ENCODE measurements at regions not wholly inside any gene's neighbourhood (a gene's known extent, or its start where the extent isn't known, plus 50 kb on each side); places are given as distances from the start of the nearest gene placed in this dataset.
"Not testable (repeated sequence)": the region's sequence is repeated elsewhere in the genome, so short reads cannot be mapped to it uniquely, and the experiment has no call there.

DNA sequence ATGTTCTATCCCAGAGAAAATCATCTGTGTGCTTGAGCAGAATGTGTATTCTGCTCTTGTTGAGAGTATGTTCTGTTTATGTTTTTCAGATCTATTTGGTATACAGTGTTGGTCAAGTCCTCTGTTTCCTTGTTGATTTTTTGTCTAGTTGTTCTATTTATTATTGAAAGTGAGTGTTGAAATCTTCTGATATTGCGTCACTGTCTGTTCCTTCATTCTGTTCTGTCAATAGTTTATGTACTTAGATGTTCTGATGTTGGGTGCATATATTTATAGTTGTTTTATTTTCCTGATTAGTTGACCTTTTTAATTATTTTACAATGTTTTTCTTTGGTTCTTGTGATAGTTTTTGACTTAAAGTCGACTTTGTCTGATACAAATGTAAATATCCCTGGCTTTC is 458.7 kb upstream of the HSF2 start:
- intact Hi-C loops (cut with DNase I), result no loop called here
- Histone ChIP-seq H3K36me3 (no peaks in the 10 kb centered on the region), H3K4me1 (ENCODE audit: insufficient read depth) (no peaks in the 10 kb centered on the region), H3K27ac (no peak overlapping the region), H3K4me3 (no peak overlapping the region), H3K27me3 (no peaks in the 10 kb centered on the region), H3K9me3 (no peaks in the 10 kb centered on the region)
- no peak for TF ChIP-seq POLR2A (IDR thresholded peaks at IDR 0.05)
- TF ChIP-seq, protein P1, sequence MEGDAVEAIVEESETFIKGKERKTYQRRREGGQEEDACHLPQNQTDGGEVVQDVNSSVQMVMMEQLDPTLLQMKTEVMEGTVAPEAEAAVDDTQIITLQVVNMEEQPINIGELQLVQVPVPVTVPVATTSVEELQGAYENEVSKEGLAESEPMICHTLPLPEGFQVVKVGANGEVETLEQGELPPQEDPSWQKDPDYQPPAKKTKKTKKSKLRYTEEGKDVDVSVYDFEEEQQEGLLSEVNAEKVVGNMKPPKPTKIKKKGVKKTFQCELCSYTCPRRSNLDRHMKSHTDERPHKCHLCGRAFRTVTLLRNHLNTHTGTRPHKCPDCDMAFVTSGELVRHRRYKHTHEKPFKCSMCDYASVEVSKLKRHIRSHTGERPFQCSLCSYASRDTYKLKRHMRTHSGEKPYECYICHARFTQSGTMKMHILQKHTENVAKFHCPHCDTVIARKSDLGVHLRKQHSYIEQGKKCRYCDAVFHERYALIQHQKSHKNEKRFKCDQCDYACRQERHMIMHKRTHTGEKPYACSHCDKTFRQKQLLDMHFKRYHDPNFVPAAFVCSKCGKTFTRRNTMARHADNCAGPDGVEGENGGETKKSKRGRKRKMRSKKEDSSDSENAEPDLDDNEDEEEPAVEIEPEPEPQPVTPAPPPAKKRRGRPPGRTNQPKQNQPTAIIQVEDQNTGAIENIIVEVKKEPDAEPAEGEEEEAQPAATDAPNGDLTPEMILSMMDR (IDR thresholded peaks at IDR 0.05), result no peak
- TF ChIP-seq EP300 (IDR thresholded peaks at IDR 0.05), result no peak
- DNase-seq, result no peak
- 76 to 91% (median 86%) methylated on average over 2 of the region's 2 CpGs for WGBS, 3 donors

DNA sequence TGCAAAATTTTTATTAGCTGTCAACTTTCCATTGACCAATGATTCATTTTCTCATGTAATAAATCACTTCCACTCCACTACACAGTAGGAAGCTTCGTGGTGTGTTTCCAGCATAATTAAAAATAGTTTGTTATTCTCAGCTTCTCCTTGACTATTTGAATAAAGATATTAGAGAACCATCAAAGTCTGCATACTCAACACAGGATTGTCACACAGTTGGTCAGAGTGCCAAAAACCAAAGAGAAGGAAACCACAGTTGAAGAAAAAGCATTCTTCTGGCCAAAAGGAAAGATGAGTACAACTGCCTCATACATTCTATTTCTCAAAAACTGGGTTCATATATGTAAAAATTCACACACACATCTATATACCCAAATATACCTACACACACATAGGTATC is 455.1 kb upstream of the HSF2 start:
- 41 to 58% (median 53%) methylated on average over 1 of the region's 1 CpG for WGBS, 3 donors

DNA sequence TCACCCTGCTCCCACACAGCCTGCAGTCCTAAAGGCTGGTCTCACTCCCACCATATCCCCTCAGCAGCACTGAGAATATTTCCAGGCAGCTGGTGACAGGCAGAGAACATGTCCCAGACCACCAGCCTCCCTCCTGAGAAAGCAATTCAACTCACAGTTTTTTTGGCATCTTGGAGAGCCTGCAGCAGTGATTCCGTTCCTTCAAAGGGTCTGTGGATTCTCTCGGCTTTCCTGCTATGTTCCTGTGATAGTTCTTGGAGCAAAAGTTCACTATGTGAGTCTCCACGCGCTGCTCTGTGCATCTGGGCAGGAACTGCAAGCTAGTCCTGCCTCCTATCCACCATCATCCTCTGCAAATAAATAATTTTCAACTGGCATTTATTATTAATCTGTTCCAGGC is 448.3 kb upstream of the HSF2 start:
- TF ChIP-seq POLR2A (IDR thresholded peaks at IDR 0.05) (no peak), EP300 (IDR thresholded peaks at IDR 0.05) (no peak)
- Histone ChIP-seq H3K36me3 (no peaks in the 10 kb centered on the region), H3K9me3 (no peaks in the 10 kb centered on the region), H3K27me3 (no peaks in the 10 kb centered on the region), H3K4me1 (ENCODE audit: insufficient read depth) (no peaks in the 10 kb centered on the region), H3K4me3 (no peak overlapping the region), H3K27ac (no peak overlapping the region)
- DNase-seq, result no peak
- 73 to 89% (median 74%) methylated on average over 4 of the region's 4 CpGs for WGBS, 3 donors
- intact Hi-C loops (cut with DNase I), result loop anchor here in 1 of 4 donors (10.0 kb wide), 1 partner anchor 1836 kb away; no protein-coding TSS in a partner anchor

More for the DNA sequence above, 455.1 kb upstream of the HSF2 start:
- Histone ChIP-seq H3K27ac (no peak overlapping the region), H3K4me3 (no peak overlapping the region), H3K9me3 (no peaks in the 10 kb centered on the region), H3K4me1 (ENCODE audit: insufficient read depth) (no peaks in the 10 kb centered on the region), H3K36me3 (no peaks in the 10 kb centered on the region), H3K27me3 (no peaks in the 10 kb centered on the region)
- no peak for DNase-seq
- TF ChIP-seq EP300 (IDR thresholded peaks at IDR 0.05), result no peak
- intact Hi-C loops (cut with DNase I), result no loop called here

DNA sequence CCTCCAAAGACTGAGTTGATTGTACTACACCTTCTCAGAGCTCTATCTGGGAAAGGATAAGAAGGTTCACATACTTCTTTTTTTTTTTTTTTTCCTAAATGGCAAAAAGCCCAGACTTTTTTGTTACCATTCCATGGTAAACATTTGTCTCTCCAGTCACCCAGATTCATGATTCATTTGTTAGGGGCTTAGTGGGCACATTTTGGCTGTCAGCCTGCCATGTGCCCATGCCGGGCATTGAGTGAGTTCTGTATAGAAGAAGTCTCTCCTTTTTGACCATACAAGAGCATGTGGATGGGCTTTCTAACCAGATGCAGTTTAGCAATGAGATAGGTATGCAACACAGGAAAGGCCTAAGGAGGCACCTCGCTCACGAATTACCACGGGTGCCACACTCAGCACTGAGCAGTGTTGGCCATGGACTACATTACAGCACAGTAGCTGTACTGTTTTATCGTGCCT is 447.5 kb upstream of the HSF2 start:
- Histone ChIP-seq H3K27me3 (no peaks in the 10 kb centered on the region), H3K9me3 (no peaks in the 10 kb centered on the region), H3K27ac (no peak overlapping the region), H3K4me3 (no peak overlapping the region), H3K36me3 (no peaks in the 10 kb centered on the region), H3K4me1 (ENCODE audit: insufficient read depth) (no peaks in the 10 kb centered on the region)
- no peak for DNase-seq
- no peak for TF ChIP-seq POLR2A (IDR thresholded peaks at IDR 0.05)
- TF ChIP-seq, protein P1 (IDR thresholded peaks at IDR 0.05), result no peak
- TF ChIP-seq EP300 (IDR thresholded peaks at IDR 0.05), result no peak
- WGBS, 3 donors, result 84 to 89% (median 87%) methylated on average over 5 of the region's 5 CpGs
- intact Hi-C loops (cut with DNase I), result loop anchor here in 1 of 4 donors (10.0 kb wide), 1 partner anchor 1837 kb away; no protein-coding TSS in a partner anchor

DNA sequence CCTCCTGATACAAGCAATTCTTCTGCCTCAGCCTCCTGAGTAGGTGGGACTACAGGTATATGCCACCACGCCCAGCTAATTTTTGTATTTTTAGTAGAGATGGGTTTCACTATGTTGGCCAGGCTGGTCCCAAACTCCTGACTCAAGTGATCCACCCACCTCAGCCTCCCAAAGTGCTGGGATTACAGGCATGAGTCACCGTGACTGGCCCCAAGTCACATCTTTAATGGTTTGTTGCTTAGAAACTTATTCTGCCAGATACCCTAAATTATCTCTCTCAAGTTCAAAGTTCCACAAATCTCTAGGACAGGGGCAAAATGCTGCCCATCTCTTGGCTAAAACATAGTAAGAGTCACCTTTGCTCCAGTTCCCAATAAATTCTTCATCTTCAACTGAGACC is 444.1 kb upstream of the HSF2 start:
- not testable (repeated sequence) for DNase-seq; H3K4me1 ChIP-seq (ENCODE audit: insufficient read depth); H3K9me3 ChIP-seq; H3K27me3 ChIP-seq; H3K36me3 ChIP-seq; H3K27ac ChIP-seq; H3K4me3 ChIP-seq
- 91 to 96% (median 96%) methylated on average over 2 of the region's 2 CpGs for WGBS, 3 donors
- intact Hi-C loops (cut with DNase I), result loop anchor here in 1 of 4 donors (10.0 kb wide), 1 partner anchor 1841 kb away; no protein-coding TSS in a partner anchor

DNA sequence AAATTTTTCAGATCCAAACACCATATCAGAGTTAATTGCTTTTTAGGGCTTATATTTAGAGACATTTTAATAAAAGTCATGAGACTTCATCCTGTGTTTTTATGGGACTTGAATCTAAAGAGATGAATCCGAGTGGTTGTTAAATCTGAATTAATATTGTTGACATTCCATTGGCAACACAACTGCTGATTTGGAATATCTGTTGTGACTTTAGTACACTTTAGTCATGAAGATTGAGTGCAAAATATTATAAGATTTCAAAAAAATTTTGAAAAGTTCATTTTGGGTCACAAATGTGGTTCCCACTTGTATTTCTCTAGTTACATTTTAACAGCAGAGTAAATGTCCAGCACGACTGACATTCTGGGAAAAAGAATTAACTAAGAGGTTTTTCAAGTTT is 442.7 kb upstream of the HSF2 start:
- H3K36me3 ChIP-seq, result no peaks in the 10 kb centered on the region
- H3K27me3 ChIP-seq, result no peaks in the 10 kb centered on the region
- H3K27ac ChIP-seq, result no peak overlapping the region
- WGBS, 3 donors, result 18 to 28% (median 20%) methylated on average over 2 of the region's 2 CpGs
- no peaks in the 10 kb centered on the region for H3K9me3 ChIP-seq
- DNase-seq, result no peak
- TF ChIP-seq POLR2A (IDR thresholded peaks at IDR 0.05), result no peak
- TF ChIP-seq, protein P1 (IDR thresholded peaks at IDR 0.05), result no peak
- TF ChIP-seq EP300 (IDR thresholded peaks at IDR 0.05), result no peak
- no peak overlapping the region for H3K4me3 ChIP-seq
- H3K4me1 ChIP-seq (ENCODE audit: insufficient read depth), result no peaks in the 10 kb centered on the region
- intact Hi-C loops (cut with DNase I), result loop anchor here in 1 of 4 donors (10.0 kb wide), 1 partner anchor 1842 kb away; no protein-coding TSS in a partner anchor

Data from ovary (tissue), 7 donors.